ENCODE measurements at regions not wholly inside any gene's neighbourhood (a gene's known extent, or its start where the extent isn't known, plus 50 kb on each side); places are given as distances from the start of the nearest gene placed in this dataset.

- Histone ChIP-seq H4K20me1 (ENCODE audit: control insufficient read depth, extremely low read depth, insufficient read depth, low read length) (no peaks in the 10 kb centered on the region), H3K4me1 (ENCODE audit: control insufficient read depth, extremely low read depth, insufficient read depth, low read length) (peaks cover 7% of the 10 kb centered on the region), H3K9me3 (ENCODE audit: control insufficient read depth, low read depth, low read length) (no peaks in the 10 kb centered on the region), H2AFZ (ENCODE audit: control insufficient read depth, low read length) (no peak overlapping the region), H3K9me1 (ENCODE audit: control insufficient read depth, extremely low read depth, insufficient read depth, low read length) (no peaks in the 10 kb centered on the region), H3K27me3 (ENCODE audit: control insufficient read depth, extremely low read depth, insufficient read depth, low read length) (no peaks in the 10 kb centered on the region), H3K4me2 (ENCODE audit: control insufficient read depth, extremely low read depth, insufficient read depth, low read depth, low read length) (no peak overlapping the region), H3K9ac (ENCODE audit: control insufficient read depth, extremely low read depth, insufficient read depth, low read length) (no peak overlapping the region), H3K27ac (ENCODE audit: control insufficient read depth, insufficient read depth, low read length) (no peak overlapping the region), H3K36me3 (ENCODE audit: control insufficient read depth in 2 of 2, extremely low read depth in 1 of 2, insufficient read depth in 2 of 2, low read length in 2 of 2) (no peaks in the 10 kb centered on the region), H3K4me3 (ENCODE audit: control insufficient read depth in 2 of 3, extremely low read depth in 1 of 3, insufficient read depth in 2 of 3, low read depth in 1 of 3, low read length in 3 of 3) (no peak overlapping the region), H3K79me2 (ENCODE audit: control insufficient read depth, insufficient read depth, low read length) (no peaks in the 10 kb centered on the region)
- no peak for FAIRE-seq
- dilution Hi-C loops (cut with MboI; ENCODE audit: extremely low pct_ligation_motif_present, low sequenced_read_pairs): no loop called here
- TF ChIP-seq CTCF (optimal IDR thresholded peaks at IDR 0.05 in 1 of 3, IDR thresholded peaks at IDR 0.05 in 1 of 3, conservative IDR thresholded peaks at IDR 0.05 in 1 of 3; ENCODE audit: extremely low read depth in 1 of 3, insufficient read depth in 2 of 3, low read length in 3 of 3) (no peak), EZH2 (IDR thresholded peaks at IDR 0.05; ENCODE audit: low read length) (no peak)
- no peak for DNase-seq (ENCODE audit: low read depth, low spot score)
Observed at GRCh38 chr4:187477224-187477623, 518.3 kb upstream of the ZFP42 start.

DNA sequence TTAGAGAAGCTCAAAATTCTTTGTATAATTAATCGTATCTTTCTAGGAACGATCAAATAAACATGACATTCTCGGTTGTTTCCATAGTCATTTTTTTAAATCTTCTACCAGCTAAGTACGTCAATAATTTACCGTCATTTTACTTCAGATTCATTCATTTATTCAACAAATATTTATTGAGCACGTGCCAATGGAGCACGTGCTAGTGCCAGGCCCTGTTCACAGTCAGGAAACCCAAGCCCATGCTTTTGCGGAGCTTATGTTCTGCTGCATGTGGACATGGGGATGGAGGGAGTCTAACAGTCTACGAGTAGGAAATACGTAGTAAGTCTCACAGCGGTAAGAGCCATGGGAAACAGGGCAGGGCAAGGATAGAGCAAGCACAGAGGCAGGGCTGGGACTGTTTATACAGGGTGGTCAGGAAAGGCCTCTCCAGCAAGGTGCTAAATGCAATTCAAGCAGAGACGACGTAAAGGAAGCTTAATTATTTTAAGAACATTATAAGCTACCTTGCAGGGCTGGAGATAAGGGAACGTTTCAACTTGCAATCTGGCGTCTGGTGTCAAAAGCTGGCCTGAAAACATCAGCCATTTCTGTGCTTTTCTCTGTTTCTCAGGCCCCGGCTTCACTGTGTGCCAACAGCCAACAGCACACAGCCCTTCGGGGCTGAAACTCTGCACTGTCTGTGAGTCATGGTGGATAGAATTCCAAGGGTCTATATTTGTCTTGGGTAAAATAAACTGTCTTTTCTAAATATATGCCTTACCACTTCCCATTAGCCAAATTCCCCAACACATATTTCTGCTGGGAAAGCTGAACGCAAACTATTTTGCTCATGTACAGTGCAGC, 517.1 kb upstream of the ZFP42 start:
- H3K9me1 ChIP-seq (ENCODE audit: control insufficient read depth, extremely low read depth, insufficient read depth, low read length): no peaks in the 10 kb centered on the region
- H3K9me3 ChIP-seq (ENCODE audit: control insufficient read depth, low read depth, low read length): no peaks in the 10 kb centered on the region
- peaks cover 7% of the 10 kb centered on the region for H3K4me1 ChIP-seq (ENCODE audit: control insufficient read depth, extremely low read depth, insufficient read depth, low read length)
- no peak overlapping the region for H3K27ac ChIP-seq (ENCODE audit: control insufficient read depth, insufficient read depth, low read length)
- H4K20me1 ChIP-seq (ENCODE audit: control insufficient read depth, extremely low read depth, insufficient read depth, low read length): no peaks in the 10 kb centered on the region
- H2AFZ ChIP-seq (ENCODE audit: control insufficient read depth, low read length): peak overlapping the region; percentile 88
- no peaks in the 10 kb centered on the region for H3K79me2 ChIP-seq (ENCODE audit: control insufficient read depth, insufficient read depth, low read length)
- TF ChIP-seq EZH2 (IDR thresholded peaks at IDR 0.05; ENCODE audit: low read length) (no peak), CTCF (optimal IDR thresholded peaks at IDR 0.05 in 1 of 3, IDR thresholded peaks at IDR 0.05 in 1 of 3, conservative IDR thresholded peaks at IDR 0.05 in 1 of 3; ENCODE audit: extremely low read depth in 1 of 3, insufficient read depth in 2 of 3, low read length in 3 of 3) (no peak)
- no peak for DNase-seq (ENCODE audit: low read depth, low spot score)
- H3K4me3 ChIP-seq (ENCODE audit: control insufficient read depth in 2 of 3, extremely low read depth in 1 of 3, insufficient read depth in 2 of 3, low read depth in 1 of 3, low read length in 3 of 3): no peak overlapping the region
- FAIRE-seq: peak; percentile 52
- no peak overlapping the region for H3K9ac ChIP-seq (ENCODE audit: control insufficient read depth, extremely low read depth, insufficient read depth, low read length)
- no peaks in the 10 kb centered on the region for H3K36me3 ChIP-seq (ENCODE audit: control insufficient read depth in 2 of 2, extremely low read depth in 1 of 2, insufficient read depth in 2 of 2, low read length in 2 of 2)
- no peak overlapping the region for H3K4me2 ChIP-seq (ENCODE audit: control insufficient read depth, extremely low read depth, insufficient read depth, low read depth, low read length)
- dilution Hi-C loops (cut with MboI; ENCODE audit: extremely low pct_ligation_motif_present, low sequenced_read_pairs): no loop called here
- no peaks in the 10 kb centered on the region for H3K27me3 ChIP-seq (ENCODE audit: control insufficient read depth, extremely low read depth, insufficient read depth, low read length)
